Caco-2 (cell line): ENCODE measurements at regions not wholly inside any gene's neighbourhood (a gene's known extent, or its start where the extent isn't known, plus 50 kb on each side); places are given as distances from the start of the nearest gene placed in this dataset.
"Not testable (repeated sequence)": the region's sequence is repeated elsewhere in the genome, so short reads cannot be mapped to it uniquely, and the experiment has no call there.

Experiments
- BruUV-seq: library from RNA; stranded (reverse); fragments of 400-500 nt; replicated peaks from 2 replicates; lab custom pipeline; 2021; lab: Mats Ljungman, UMichigan
- CTCF ChIA-PET: fragments of 300-600 bp; sonication (Branson Sonifier 250); formaldehyde crosslinking; loops from one replicate; lab custom pipeline; 2022; ENCODE audit warnings: antibody characterized with exemption; lab: Charles Lee
- POLR2A ChIA-PET: fragments of 300-600 bp; sonication (Branson Sonifier 250); formaldehyde crosslinking; loops from one replicate; lab custom pipeline; 2022; ENCODE audit warnings: antibody characterized with exemption; lab: Charles Lee
- DNase-seq, 2 experiments: peaks; one replicate each; pipeline versions ENCODE4 v3.0.0 to v3.0.0-alpha.2; 2020 to 2022
- H3K27me3 ChIP-seq: replicated peaks from 2 replicates; pipeline ENCODE4 v1.6.0; 2011; ENCODE audit warnings: low read length; ENCODE audit not compliant: control insufficient read depth, insufficient read depth
- H3K36me3 ChIP-seq: 2 replicates; pipeline ENCODE4 v1.5.1; 2011; ENCODE audit warnings: low read length; ENCODE audit not compliant: control insufficient read depth, insufficient read depth
- H3K4me1 ChIP-seq: fragments of 250-450 bp; sonication (Bioruptor Pico); 2 replicates; pipeline ENCODE4 v1.5.1; 2020; ENCODE audit warnings: mild to moderate bottlenecking
- H3K4me3 ChIP-seq: 2 replicates; pipeline ENCODE4 v1.5.1; 2011; ENCODE audit warnings: low read depth, mild to moderate bottlenecking, control low read depth, low read length
- H3K9me3 ChIP-seq: fragments of 250-450 bp; sonication (Bioruptor Pico); 2 replicates; pipeline ENCODE4 v1.5.1; 2020; ENCODE audit warnings: mild to moderate bottlenecking, moderate library complexity
- H3K27ac Mint-ChIP-seq: one replicate; pipeline ENCODE4 v1.8.0; 2022; ENCODE audit warnings: mixed read lengths; ENCODE audit not compliant: unreplicated experiment
- H3K27me3 Mint-ChIP-seq: one replicate; pipeline ENCODE4 v1.8.0; 2022; ENCODE audit warnings: mixed read lengths; ENCODE audit not compliant: insufficient read depth, unreplicated experiment
- H3K36me3 Mint-ChIP-seq: one replicate; pipeline ENCODE4 v1.8.0; 2022; ENCODE audit warnings: mild to moderate bottlenecking, mixed read lengths; ENCODE audit not compliant: insufficient read depth, unreplicated experiment
- H3K4me1 Mint-ChIP-seq: one replicate; pipeline ENCODE4 v1.8.0; 2022; ENCODE audit warnings: low read depth, mixed read lengths; ENCODE audit not compliant: unreplicated experiment
- H3K4me3 Mint-ChIP-seq: one replicate; pipeline ENCODE4 v1.8.0; 2022; ENCODE audit warnings: mild to moderate bottlenecking, moderate library complexity, mixed read lengths; ENCODE audit not compliant: unreplicated experiment
- H3K9me3 Mint-ChIP-seq: one replicate; pipeline ENCODE4 v1.8.0; 2022; ENCODE audit warnings: mixed read lengths; ENCODE audit not compliant: unreplicated experiment
- CTCF ChIP-seq, 2 experiments: fragments of 200-600 bp in 1 of 2; IDR thresholded peaks; 1 replicate in 1 of 2; 2 replicates in 1 of 2; pipeline versions ENCODE4 v1.5.1 to v1.8.0; 2011 to 2022; ENCODE audit warnings: antibody characterized with exemption in 1 of 2, control low read depth in 1 of 2, inconsistent platforms in 1 of 2, low read depth in 1 of 2, low read length in 1 of 2, mild to moderate bottlenecking in 1 of 2, moderate library complexity in 1 of 2; ENCODE audit not compliant: insufficient read depth in 1 of 2, severe bottlenecking in 1 of 2, unreplicated experiment in 1 of 2
- intact Hi-C: fragments of 100-400 bp; cut with micrococcal nuclease; formaldehyde crosslinking; loops from one replicate; pipeline ENCODE4 v1.10.0; 2022; ENCODE audit not compliant: unreplicated experiment

- no peak for TF ChIP-seq CTCF (IDR thresholded peaks at IDR 0.05; ENCODE audit: insufficient read depth in 1 of 2, low read depth in 1 of 2, low read length in 1 of 2, severe bottlenecking in 1 of 2, unreplicated experiment in 1 of 2)
- Mint-ChIP-seq H3K4me3 (no peak overlapping the region), H3K4me1 (no peaks in the 10 kb centered on the region), H3K27me3 (no peaks in the 10 kb centered on the region), H3K9me3 (no peaks in the 10 kb centered on the region), H3K36me3 (no peaks in the 10 kb centered on the region), H3K27ac (no peak overlapping the region)
- intact Hi-C loops, result no loop called here
- no peak for DNase-seq
- no TSS peak for BruUV-seq
- H3K4me3 ChIP-seq, result no peak overlapping the region
- CTCF ChIA-PET, result no interaction called here
- H3K27me3 ChIP-seq, result no peaks in the 10 kb centered on the region
- H3K9me3 ChIP-seq, result no peaks in the 10 kb centered on the region
- H3K36me3 ChIP-seq, result no peaks in the 10 kb centered on the region
- POLR2A ChIA-PET, result no interaction called here
- H3K4me1 ChIP-seq, result no peaks in the 10 kb centered on the region
Observed at GRCh38 chr3:145471976-145472375, 689.0 kb downstream of the PLOD2 start.

GRCh38 chr3:145482735-145483134, 678.2 kb downstream of the PLOD2 start:
- H3K4me1 ChIP-seq, H3K4me3 ChIP-seq, H3K9me3 ChIP-seq, H3K4me1 Mint-ChIP-seq, H3K36me3 Mint-ChIP-seq, H3K27me3 Mint-ChIP-seq, H3K36me3 ChIP-seq, H3K4me3 Mint-ChIP-seq, H3K9me3 Mint-ChIP-seq, DNase-seq, H3K27ac Mint-ChIP-seq, POLR2A ChIA-PET, H3K27me3 ChIP-seq, BruUV-seq, intact Hi-C loops, CTCF ChIA-PET: not testable (repeated sequence)

GRCh38 chr3:145483992-145484391, 677.0 kb downstream of the PLOD2 start:
- H3K4me3 Mint-ChIP-seq, result no peak overlapping the region
- Histone ChIP-seq H3K36me3 (no peaks in the 10 kb centered on the region), H3K4me1 (no peaks in the 10 kb centered on the region), H3K27me3 (no peaks in the 10 kb centered on the region), H3K9me3 (no peaks in the 10 kb centered on the region), H3K4me3 (no peak overlapping the region)
- ChIA-PET POLR2A (no interaction called here), CTCF (no interaction called here)
- no peaks in the 10 kb centered on the region for H3K36me3 Mint-ChIP-seq
- TF ChIP-seq CTCF (IDR thresholded peaks at IDR 0.05; ENCODE audit: insufficient read depth in 1 of 2, low read depth in 1 of 2, low read length in 1 of 2, severe bottlenecking in 1 of 2, unreplicated experiment in 1 of 2), result no peak
- no peaks in the 10 kb centered on the region for H3K4me1 Mint-ChIP-seq
- H3K27me3 Mint-ChIP-seq, result no peaks in the 10 kb centered on the region
- no TSS peak for BruUV-seq
- no peaks in the 10 kb centered on the region for H3K9me3 Mint-ChIP-seq
- intact Hi-C loops, result no loop called here
- DNase-seq, result no peak
- no peak overlapping the region for H3K27ac Mint-ChIP-seq

- Mint-ChIP-seq H3K9me3 (no peaks in the 10 kb centered on the region), H3K27me3 (no peaks in the 10 kb centered on the region), H3K27ac (no peak overlapping the region), H3K4me3 (no peak overlapping the region), H3K4me1 (no peaks in the 10 kb centered on the region), H3K36me3 (no peaks in the 10 kb centered on the region)
- H3K36me3 ChIP-seq, result no peaks in the 10 kb centered on the region
- DNase-seq, result no peak
- ChIA-PET POLR2A (no interaction called here), CTCF (no interaction called here)
- no peak overlapping the region for H3K4me3 ChIP-seq
- no peaks in the 10 kb centered on the region for H3K27me3 ChIP-seq
- no peaks in the 10 kb centered on the region for H3K9me3 ChIP-seq
- BruUV-seq, result no TSS peak
- no peaks in the 10 kb centered on the region for H3K4me1 ChIP-seq
- TF ChIP-seq CTCF (IDR thresholded peaks at IDR 0.05; ENCODE audit: insufficient read depth in 1 of 2, low read depth in 1 of 2, low read length in 1 of 2, severe bottlenecking in 1 of 2, unreplicated experiment in 1 of 2), result no peak
- intact Hi-C loops, result no loop called here
Observed at GRCh38 chr3:145489011-145489410, 672.0 kb downstream of the PLOD2 start.
